Breast epithelium (tissue), 4 donors: ENCODE measurements at regions not wholly inside any gene's neighbourhood (a gene's known extent, or its start where the extent isn't known, plus 50 kb on each side); places are given as distances from the start of the nearest gene placed in this dataset.

Source experiments
- DNase-seq, 2 donors: peaks; one replicate each; pipeline ENCODE4 v3.0.0-alpha.2; 2019; ENCODE audit warnings: low spot score in 2 of 2
- H3K27ac ChIP-seq, 2 donors: fragments of 200-600 bp; sonication (generic) in 1 of 2; one replicate each; pipeline ENCODE4 v1.5.1; 2016 to 2019; ENCODE audit warnings: mild to moderate bottlenecking in 1 of 2
- H3K27me3 ChIP-seq, 2 donors: fragments of 200-600 bp; sonication (generic) in 1 of 2; one replicate each; pipeline versions ENCODE4 v1.5.1 to v1.6.0; 2017 to 2019; ENCODE audit warnings: control low read depth in 1 of 2, mild to moderate bottlenecking in 1 of 2
- H3K36me3 ChIP-seq: fragments of 200-600 bp; one replicate; pipeline ENCODE4 v1.5.1; 2019
- H3K4me1 ChIP-seq, 2 donors: fragments of 200-600 bp; sonication (generic); one replicate each; pipeline ENCODE4 v1.5.1; 2016 to 2019; ENCODE audit warnings: control low read depth in 1 of 2
- H3K4me3 ChIP-seq, 3 donors: fragments of 200-600 bp; sonication (generic); 1 replicate in 2 of 3; 2 replicates in 1 of 3; pipeline ENCODE4 v1.5.1; 2016 to 2019; ENCODE audit warnings: mild to moderate bottlenecking in 3 of 3, moderate library complexity in 2 of 3
- H3K9me3 ChIP-seq, 2 donors: fragments of 200-600 bp; sonication (generic) in 1 of 2; one replicate each; pipeline ENCODE4 v1.5.1; 2016 to 2019; ENCODE audit warnings: control low read depth in 1 of 2
- CTCF ChIP-seq, 3 donors: fragments of 450-650 bp; IDR thresholded peaks; one replicate each; pipeline ENCODE4 v1.5.1; 2016 to 2017; ENCODE audit warnings: antibody characterized with exemption in 3 of 3, mild to moderate bottlenecking in 3 of 3, moderate library complexity in 3 of 3
- POLR2A ChIP-seq: fragments of 450-650 bp; IDR thresholded peaks from one replicate; pipeline ENCODE4 v1.6.1; 2016; ENCODE audit warnings: antibody characterized with exemption, mild to moderate bottlenecking, moderate library complexity
- POLR2AphosphoS5 ChIP-seq, 3 donors: sonication (generic); formaldehyde crosslinking; IDR thresholded peaks; one replicate each; pipeline ENCODE4 v1.6.1; 2017; ENCODE audit warnings: antibody characterized with exemption in 3 of 3
- intact Hi-C: fragments of 100-400 bp; cut with DNase I; formaldehyde crosslinking; loops from one replicate; pipeline ENCODE4 v1.15.1; 2023; ENCODE audit warnings: low total_unique reads

DNA sequence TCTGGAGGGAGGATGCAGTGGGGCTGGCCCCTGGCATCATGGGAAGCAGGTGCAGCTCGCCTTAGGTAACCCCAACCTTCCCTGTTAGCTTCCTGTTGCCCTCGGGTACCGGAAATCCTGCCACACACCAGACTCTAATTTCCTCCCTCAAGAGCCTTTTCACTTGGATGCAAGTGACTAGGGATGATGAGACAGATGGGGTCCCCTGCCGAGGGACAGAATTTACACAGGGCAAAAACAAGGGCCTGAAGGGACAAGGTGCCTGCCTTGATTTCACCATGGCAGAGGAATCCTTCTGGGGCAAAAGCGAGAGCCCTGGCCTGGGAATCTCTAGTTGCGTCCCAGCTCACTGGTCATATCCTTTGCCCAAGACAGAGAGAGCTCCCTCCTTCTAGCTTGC is 263.1 kb downstream of the LOXHD1 start:
- Histone ChIP-seq H3K9me3 (no peaks in the 10 kb centered on the region), H3K27ac (no peak overlapping the region), H3K36me3 (no peaks in the 10 kb centered on the region), H3K27me3 (no peaks in the 10 kb centered on the region), H3K4me3 (no peak overlapping the region), H3K4me1 (no peaks in the 10 kb centered on the region)
- no peak for TF ChIP-seq POLR2AphosphoS5 (IDR thresholded peaks at IDR 0.05)
- DNase-seq, result no peak
- intact Hi-C loops, result loop anchor here (10.0 kb wide), 1 partner anchor 421 kb away; no protein-coding TSS in a partner anchor

DNA sequence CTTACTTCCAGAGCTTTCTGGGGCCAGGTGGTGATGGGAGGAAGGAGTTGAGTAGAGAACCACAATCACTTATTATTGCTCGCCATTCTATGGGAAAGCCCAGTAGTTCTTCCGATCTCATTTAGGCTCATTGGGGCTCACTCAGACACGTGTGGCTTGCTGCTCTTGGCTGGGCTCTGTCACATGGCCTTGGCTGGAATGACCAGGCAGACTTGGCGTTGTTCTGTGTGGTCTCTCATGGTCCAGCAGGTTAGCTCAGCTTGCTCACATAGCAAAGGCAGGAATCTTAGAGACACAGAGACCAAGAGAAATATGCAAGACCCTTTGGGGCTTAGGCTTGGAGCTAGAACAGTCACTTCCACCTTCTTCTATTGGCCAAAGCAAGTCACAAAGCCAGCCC is 261.2 kb downstream of the LOXHD1 start:
- TF ChIP-seq POLR2A, result no peak
- intact Hi-C loops, result loop anchor here (10.0 kb wide), 1 partner anchor 419 kb away; no protein-coding TSS in a partner anchor
- Histone ChIP-seq H3K4me3 (no peak overlapping the region), H3K36me3 (no peaks in the 10 kb centered on the region), H3K9me3 (no peaks in the 10 kb centered on the region), H3K4me1 (no peaks in the 10 kb centered on the region), H3K27ac (no peak overlapping the region), H3K27me3 (no peaks in the 10 kb centered on the region)
- no peak for DNase-seq

- Histone ChIP-seq H3K4me1 (no peaks in the 10 kb centered on the region), H3K4me3 (no peak overlapping the region), H3K27me3 (no peaks in the 10 kb centered on the region), H3K36me3 (no peaks in the 10 kb centered on the region), H3K9me3 (no peaks in the 10 kb centered on the region), H3K27ac (no peak overlapping the region)
- TF ChIP-seq CTCF (IDR thresholded peaks at IDR 0.05) (no peak), POLR2AphosphoS5 (IDR thresholded peaks at IDR 0.05) (no peak), POLR2A (no peak)
- intact Hi-C loops, result loop anchor here (10.0 kb wide), 1 partner anchor 418 kb away; no protein-coding TSS in a partner anchor
- no peak for DNase-seq
These were observed 259.8 kb downstream of the LOXHD1 start for GRCh38 chr18:46397174-46397573.

DNA sequence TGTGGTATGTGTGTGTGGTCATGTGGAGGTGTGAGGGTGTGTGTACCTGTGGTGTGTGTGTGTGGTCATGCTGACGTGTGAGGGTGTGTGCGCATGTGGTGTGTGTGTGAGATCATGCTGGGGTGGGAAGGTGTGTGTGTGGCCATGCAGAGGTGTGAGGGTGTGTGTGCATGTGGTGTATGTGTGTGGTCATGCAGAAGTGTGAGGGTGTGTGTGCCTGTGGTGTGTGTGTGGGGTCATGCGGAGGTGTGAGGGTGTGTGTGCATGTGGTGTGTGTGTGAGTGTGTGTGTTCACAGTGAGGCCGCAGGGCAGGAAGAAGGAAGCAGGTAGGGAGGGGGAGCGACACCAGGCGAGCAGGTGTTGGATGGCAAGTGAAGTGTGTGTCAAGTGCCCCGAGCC is 259.0 kb downstream of the LOXHD1 start:
- no peak overlapping the region for H3K27ac ChIP-seq
- no peaks in the 10 kb centered on the region for H3K9me3 ChIP-seq
- H3K36me3 ChIP-seq, result no peaks in the 10 kb centered on the region
- TF ChIP-seq POLR2AphosphoS5 (IDR thresholded peaks at IDR 0.05), result no peak
- no peak for TF ChIP-seq POLR2A
- TF ChIP-seq CTCF (IDR thresholded peaks at IDR 0.05), result no peak
- no peaks in the 10 kb centered on the region for H3K27me3 ChIP-seq
- DNase-seq, result no peak
- H3K4me1 ChIP-seq, result no peaks in the 10 kb centered on the region
- intact Hi-C loops, result loop anchor here (10.0 kb wide), 1 partner anchor 417 kb away; no protein-coding TSS in a partner anchor
- no peak overlapping the region for H3K4me3 ChIP-seq

DNA sequence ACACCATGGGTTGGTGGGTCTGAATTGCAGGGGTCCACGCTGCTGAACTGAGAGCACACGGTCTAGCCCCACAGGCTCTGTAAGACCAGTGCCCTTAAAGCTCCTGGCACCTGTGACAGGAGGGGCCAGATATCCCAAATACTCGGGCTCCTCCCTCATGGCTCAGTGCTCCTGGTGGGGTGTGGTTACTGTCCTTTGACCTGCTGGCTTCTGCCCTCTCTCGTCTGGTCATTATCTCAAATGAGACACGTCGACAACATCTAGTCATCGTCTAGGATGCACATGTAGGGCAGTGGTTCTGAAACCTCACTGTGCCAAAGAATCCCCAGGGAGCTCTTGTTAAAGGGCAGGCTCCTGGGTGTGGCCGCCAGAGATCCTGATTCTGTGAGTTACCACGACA is 258.4 kb downstream of the LOXHD1 start:
- H3K4me3 ChIP-seq, result no peak overlapping the region
- intact Hi-C loops, result loop anchor here (10.0 kb wide), 1 partner anchor 416 kb away; no protein-coding TSS in a partner anchor
- no peak for TF ChIP-seq POLR2AphosphoS5 (IDR thresholded peaks at IDR 0.05)
- TF ChIP-seq POLR2A, result no peak
- no peak for TF ChIP-seq CTCF (IDR thresholded peaks at IDR 0.05)
- no peaks in the 10 kb centered on the region for H3K9me3 ChIP-seq
- no peaks in the 10 kb centered on the region for H3K36me3 ChIP-seq
- no peak overlapping the region for H3K27ac ChIP-seq
- H3K27me3 ChIP-seq, result no peaks in the 10 kb centered on the region
- DNase-seq, result no peak
- no peaks in the 10 kb centered on the region for H3K4me1 ChIP-seq

DNA sequence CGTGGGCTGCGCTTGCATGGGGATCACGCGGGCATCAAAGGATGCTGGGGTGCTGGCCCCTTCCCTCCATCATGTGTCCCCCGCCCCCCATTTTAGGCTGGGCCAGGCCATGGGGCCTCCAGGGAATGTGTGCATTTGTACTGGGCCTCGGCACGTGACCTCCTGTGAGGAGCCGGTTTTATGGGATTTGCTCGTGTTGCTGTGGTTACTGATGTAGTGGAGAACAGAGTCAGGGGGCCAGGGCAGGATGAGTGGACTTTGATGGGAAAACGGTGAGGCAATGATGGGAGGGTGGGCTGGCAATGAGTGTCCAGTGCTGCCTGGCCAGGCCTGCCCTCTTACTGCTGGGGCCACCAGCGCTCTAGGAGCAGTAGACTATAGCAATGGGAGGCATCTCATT is 257.7 kb downstream of the LOXHD1 start:
- TF ChIP-seq POLR2AphosphoS5 (IDR thresholded peaks at IDR 0.05) (no peak), POLR2A (no peak)
- no peaks in the 10 kb centered on the region for H3K9me3 ChIP-seq
- H3K27ac ChIP-seq, result no peak overlapping the region
- H3K4me1 ChIP-seq, result no peaks in the 10 kb centered on the region
- intact Hi-C loops, result loop anchor here (10.0 kb wide), 1 partner anchor 415 kb away; no protein-coding TSS in a partner anchor
- H3K36me3 ChIP-seq, result no peaks in the 10 kb centered on the region
- DNase-seq, result no peak
- no peaks in the 10 kb centered on the region for H3K27me3 ChIP-seq
- H3K4me3 ChIP-seq, result no peak overlapping the region

- Histone ChIP-seq H3K27ac (no peak overlapping the region), H3K27me3 (no peaks in the 10 kb centered on the region), H3K4me1 (no peaks in the 10 kb centered on the region), H3K4me3 (no peak overlapping the region), H3K36me3 (no peaks in the 10 kb centered on the region), H3K9me3 (no peaks in the 10 kb centered on the region)
- intact Hi-C loops, result no loop called here
- DNase-seq, result no peak
- no peak for TF ChIP-seq POLR2AphosphoS5 (IDR thresholded peaks at IDR 0.05)
- no peak for TF ChIP-seq CTCF (IDR thresholded peaks at IDR 0.05)
- TF ChIP-seq POLR2A, result no peak
These were observed 256.6 kb downstream of the LOXHD1 start for GRCh38 chr18:46400449-46400848.
